GM19240 (cell line): ENCODE measurements at regions not wholly inside any gene's neighbourhood (a gene's known extent, or its start where the extent isn't known, plus 50 kb on each side); places are given as distances from the start of the nearest gene placed in this dataset.

Source experiments
- DNase-seq: peaks from one replicate; pipeline ENCODE4 v3.0.0; 2011; ENCODE audit warnings: low spot score; ENCODE audit not compliant: insufficient read length

- no peak for DNase-seq
These were observed 157.8 kb downstream of the CYRIA start for GRCh38 chr2:16507655-16508489.

GRCh38 chr2:16506366-16506765 lies 159.3 kb downstream of the CYRIA start:
- DNase-seq: no peak

GRCh38 chr2:16496426-16497388 lies 168.9 kb downstream of the CYRIA start:
- DNase-seq: no peak

GRCh38 chr2:16495509-16496208 lies 170.0 kb downstream of the CYRIA start:
- no peak for DNase-seq

GRCh38 chr2:16494836-16495508 lies 170.7 kb downstream of the CYRIA start:
- no peak for DNase-seq

GRCh38 chr2:16493788-16494187 lies 171.8 kb downstream of the CYRIA start:
- DNase-seq: no peak

GRCh38 chr2:16487686-16488085 lies 177.9 kb downstream of the CYRIA start:
- DNase-seq: no peak

GRCh38 chr2:16485251-16485650 lies 180.4 kb downstream of the CYRIA start:
- no peak for DNase-seq

- DNase-seq: no peak
These were observed 183.2 kb downstream of the CYRIA start for GRCh38 chr2:16482460-16482859.

GRCh38 chr2:16481351-16481750 lies 184.3 kb downstream of the CYRIA start:
- no peak for DNase-seq

- no peak for DNase-seq
These were observed 185.9 kb downstream of the CYRIA start for GRCh38 chr2:16479721-16480120.

- DNase-seq: no peak
These were observed 187.0 kb downstream of the CYRIA start for GRCh38 chr2:16478434-16479210.

- DNase-seq: no peak
These were observed 188.0 kb downstream of the CYRIA start for GRCh38 chr2:16477648-16478047.

- DNase-seq: no peak
These were observed 188.8 kb downstream of the CYRIA start for GRCh38 chr2:16476866-16477265.

GRCh38 chr2:16475986-16476567 lies 189.6 kb downstream of the CYRIA start:
- DNase-seq: no peak

GRCh38 chr2:16475586-16475985 lies 190.0 kb downstream of the CYRIA start:
- DNase-seq: no peak

GRCh38 chr2:16473575-16473974 lies 192.1 kb downstream of the CYRIA start:
- DNase-seq: no peak

- DNase-seq: no peak
These were observed 194.6 kb downstream of the CYRIA start for GRCh38 chr2:16470936-16471490.

GRCh38 chr2:16466821-16467151 lies 198.8 kb downstream of the CYRIA start:
- no peak for DNase-seq
